Endothelial cell of umbilical vein (primary cell): ENCODE measurements at regions not wholly inside any gene's neighbourhood (a gene's known extent, or its start where the extent isn't known, plus 50 kb on each side); places are given as distances from the start of the nearest gene placed in this dataset.

Source experiments
- BruUV-seq: library from RNA; stranded (reverse); fragments of 400-500 nt; replicated peaks from 2 replicates; lab custom pipeline; 2021; lab: Mats Ljungman, UMichigan
- CTCF ChIA-PET: fragments of 300-600, 350-600 bp; sonication (Branson Sonifier 250); formaldehyde crosslinking; loops from one replicate; lab custom pipeline; 2021; ENCODE audit warnings: antibody characterized with exemption, inconsistent platforms; lab: Charles Lee
- POLR2A ChIA-PET: fragments of 300-600, 350-600 bp; sonication (Branson Sonifier 250); formaldehyde crosslinking; loops from one replicate; lab custom pipeline; 2021; ENCODE audit warnings: antibody characterized with exemption, inconsistent platforms; lab: Charles Lee
- DNase-seq: peaks from one replicate; pipeline ENCODE4 v3.0.0-alpha.2; 2011; ENCODE audit warnings: low read depth, low spot score
- FAIRE-seq: peaks from 2 replicates; lab custom pipeline; 2011; peaks lifted over from hg19 to GRCh38; lab: Jason Lieb, UNC
- H2AFZ ChIP-seq: 2 replicates; pipeline ENCODE4 v1.6.0; 2012; ENCODE audit warnings: low read depth, low read length, control low read depth, inconsistent platforms
- H3K27ac ChIP-seq: 2 replicates; pipeline ENCODE4 v1.5.1; 2011; ENCODE audit warnings: low read depth, mild to moderate bottlenecking, control low read depth, low read length, moderate library complexity; ENCODE audit not compliant: insufficient read depth
- H3K27me3 ChIP-seq, 2 experiments: 2 replicates each; pipeline versions ENCODE4 v1.6.0 to v1.6.1; 2011; ENCODE audit warnings: low read length in 2 of 2, mixed read lengths in 1 of 2; ENCODE audit not compliant: control insufficient read depth in 2 of 2, insufficient read depth in 2 of 2
- H3K36me3 ChIP-seq, 2 experiments: 2 replicates in 1 of 2; 3 replicates in 1 of 2; pipeline ENCODE4 v1.5.1; 2011; ENCODE audit warnings: low read length in 2 of 2, mild to moderate bottlenecking in 1 of 2, moderate library complexity in 1 of 2; ENCODE audit not compliant: control insufficient read depth in 2 of 2, insufficient read depth in 2 of 2; ENCODE audit errors: extremely low read depth in 1 of 2
- H3K4me1 ChIP-seq: 3 replicates; pipeline ENCODE4 v1.5.1; 2011; ENCODE audit warnings: mild to moderate bottlenecking, low read length; ENCODE audit not compliant: control insufficient read depth, insufficient read depth; ENCODE audit errors: extremely low read depth
- H3K4me2 ChIP-seq: 2 replicates; pipeline ENCODE4 v1.6.1; 2011; ENCODE audit warnings: low read length, control low read depth, mixed read lengths; ENCODE audit not compliant: insufficient read depth
- H3K4me3 ChIP-seq, 3 experiments: fragments of 200-600 bp in 1 of 3; sonication (generic), shearing (Covaris generic) in 1 of 3; replicated peaks in 1 of 3; 2 replicates each; pipeline ENCODE4 v1.5.1; 2011 to 2016; ENCODE audit warnings: control low read depth in 3 of 3, low read length in 3 of 3, mild to moderate bottlenecking in 2 of 3, inconsistent platforms in 1 of 3, low read depth in 1 of 3, moderate library complexity in 1 of 3; ENCODE audit not compliant: insufficient read depth in 1 of 3
- H3K79me2 ChIP-seq: 2 replicates; pipeline ENCODE4 v1.6.0; 2012; ENCODE audit warnings: low read length, inconsistent platforms; ENCODE audit not compliant: control insufficient read depth, insufficient read depth
- H3K9ac ChIP-seq: replicated peaks from 2 replicates; pipeline ENCODE3; 2011; ENCODE audit warnings: low read length, control low read depth; ENCODE audit not compliant: insufficient read depth; ENCODE audit errors: extremely low read depth
- H3K9me1 ChIP-seq: replicated peaks from 3 replicates; pipeline ENCODE4 v1.6.0; 2011; ENCODE audit warnings: mild to moderate bottlenecking, low read length; ENCODE audit not compliant: control insufficient read depth, insufficient read depth; ENCODE audit errors: extremely low read depth
- H3K9me3 ChIP-seq: replicated peaks from 2 replicates; pipeline ENCODE4 v1.5.1; 2012; ENCODE audit warnings: low read length, inconsistent platforms; ENCODE audit not compliant: control insufficient read depth, insufficient read depth
- H4K20me1 ChIP-seq: replicated peaks from 2 replicates; pipeline ENCODE3; 2011; ENCODE audit warnings: mild to moderate bottlenecking, low read length; ENCODE audit not compliant: control insufficient read depth, insufficient read depth; ENCODE audit errors: extremely low read depth
- EZH2 ChIP-seq: IDR thresholded peaks from 2 replicates; pipeline ENCODE4 v1.6.1; 2012; ENCODE audit warnings: borderline replicate concordance, low read depth, mild to moderate bottlenecking, moderate library complexity, low read length, inconsistent platforms; ENCODE audit not compliant: severe bottlenecking
- FOS ChIP-seq: IDR thresholded peaks from 2 replicates; pipeline ENCODE4 v1.6.1; 2011; ENCODE audit warnings: mild to moderate bottlenecking, low read length, moderate library complexity, borderline replicate concordance; ENCODE audit not compliant: insufficient read depth
- GATA2 ChIP-seq: IDR thresholded peaks from 2 replicates; pipeline ENCODE4 v1.7.0; 2011; ENCODE audit warnings: low read depth, mild to moderate bottlenecking, moderate library complexity, mixed read lengths, low read length; ENCODE audit not compliant: insufficient read length, insufficient read depth
- JUN ChIP-seq: IDR thresholded peaks from 2 replicates; pipeline ENCODE4 v1.6.1; 2011; ENCODE audit warnings: borderline replicate concordance, low read depth; ENCODE audit not compliant: insufficient read length, insufficient read depth
- MYC ChIP-seq: IDR thresholded peaks from one replicate; pipeline ENCODE4 v1.6.1; 2011; ENCODE audit warnings: mild to moderate bottlenecking, low read depth, low read length
- POLR2A ChIP-seq: IDR thresholded peaks from 2 replicates; pipeline ENCODE4 v1.6.1; 2012; ENCODE audit warnings: low read depth, mild to moderate bottlenecking, control low read depth, low read length
- POLR2AphosphoS5 ChIP-seq: IDR thresholded peaks from 2 replicates; pipeline ENCODE4 v1.6.1; 2012; ENCODE audit warnings: low read depth, mild to moderate bottlenecking, control low read depth, low read length, moderate library complexity; ENCODE audit not compliant: insufficient read depth
- dilution Hi-C: fragments of 300-500 bp; cut with MboI; formaldehyde crosslinking; loops from one replicate; pipeline ENCODE4 v1.15.0; 2019; ENCODE audit warnings: low sequenced_read_pairs; ENCODE audit not compliant: extremely low pct_ligation_motif_present
- intact Hi-C: fragments of 100-400 bp; cut with micrococcal nuclease; formaldehyde crosslinking; loops from one replicate; pipeline ENCODE4 v1.10.0; 2022
- TF ChIP-seq, protein P1 (sequence below), 2 donors: IDR thresholded peaks; 1 replicate in 1 of 2; 2 replicates in 1 of 2; pipeline ENCODE4 v1.5.1; 2011; ENCODE audit warnings: low read length in 2 of 2, mild to moderate bottlenecking in 2 of 2, moderate library complexity in 2 of 2, control low read depth in 1 of 2, inconsistent platforms in 1 of 2, low read depth in 1 of 2; ENCODE audit not compliant: insufficient read depth in 1 of 2; ENCODE audit errors: extremely low read depth in 1 of 2
- TF ChIP-seq, protein P2 (sequence below): IDR thresholded peaks from 2 replicates; pipeline ENCODE4 v1.6.1; 2011; ENCODE audit not compliant: insufficient read depth, insufficient read length

DNA sequence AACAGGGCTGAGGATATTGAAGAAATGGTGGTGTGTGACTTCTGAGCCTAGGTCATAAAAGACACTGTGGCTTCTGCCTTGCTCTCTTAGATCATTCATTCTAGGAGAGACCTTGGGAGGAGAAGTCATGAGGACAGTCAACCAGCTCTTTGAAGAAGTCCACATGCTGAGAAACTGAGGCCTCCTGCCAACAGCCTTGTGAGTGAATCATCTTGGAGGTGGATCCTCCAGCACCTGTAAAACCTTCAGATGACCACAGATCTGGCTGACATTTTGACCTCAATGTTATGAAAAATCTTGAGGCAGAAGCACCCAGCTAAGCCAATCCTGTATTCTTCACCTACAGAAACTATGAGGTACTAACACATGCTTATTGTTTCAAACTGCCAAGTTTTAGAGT is 165.9 kb downstream of the CARTPT start:
- H3K79me2 ChIP-seq: no peaks in the 10 kb centered on the region
- TF ChIP-seq, protein P1, sequence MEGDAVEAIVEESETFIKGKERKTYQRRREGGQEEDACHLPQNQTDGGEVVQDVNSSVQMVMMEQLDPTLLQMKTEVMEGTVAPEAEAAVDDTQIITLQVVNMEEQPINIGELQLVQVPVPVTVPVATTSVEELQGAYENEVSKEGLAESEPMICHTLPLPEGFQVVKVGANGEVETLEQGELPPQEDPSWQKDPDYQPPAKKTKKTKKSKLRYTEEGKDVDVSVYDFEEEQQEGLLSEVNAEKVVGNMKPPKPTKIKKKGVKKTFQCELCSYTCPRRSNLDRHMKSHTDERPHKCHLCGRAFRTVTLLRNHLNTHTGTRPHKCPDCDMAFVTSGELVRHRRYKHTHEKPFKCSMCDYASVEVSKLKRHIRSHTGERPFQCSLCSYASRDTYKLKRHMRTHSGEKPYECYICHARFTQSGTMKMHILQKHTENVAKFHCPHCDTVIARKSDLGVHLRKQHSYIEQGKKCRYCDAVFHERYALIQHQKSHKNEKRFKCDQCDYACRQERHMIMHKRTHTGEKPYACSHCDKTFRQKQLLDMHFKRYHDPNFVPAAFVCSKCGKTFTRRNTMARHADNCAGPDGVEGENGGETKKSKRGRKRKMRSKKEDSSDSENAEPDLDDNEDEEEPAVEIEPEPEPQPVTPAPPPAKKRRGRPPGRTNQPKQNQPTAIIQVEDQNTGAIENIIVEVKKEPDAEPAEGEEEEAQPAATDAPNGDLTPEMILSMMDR (IDR thresholded peaks at IDR 0.05; ENCODE audit: extremely low read depth in 1 of 2, insufficient read depth in 1 of 2, low read depth in 1 of 2, low read length in 2 of 2): no peak
- TF ChIP-seq, protein P2, sequence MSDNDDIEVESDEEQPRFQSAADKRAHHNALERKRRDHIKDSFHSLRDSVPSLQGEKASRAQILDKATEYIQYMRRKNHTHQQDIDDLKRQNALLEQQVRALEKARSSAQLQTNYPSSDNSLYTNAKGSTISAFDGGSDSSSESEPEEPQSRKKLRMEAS: no peak
- TF ChIP-seq POLR2AphosphoS5 (no peak), GATA2 (no peak), POLR2A (no peak), FOS (no peak), EZH2 (no peak), MYC (no peak), JUN (no peak)
- DNase-seq: no peak
- no peak overlapping the region for H3K4me3 ChIP-seq
- H3K4me2 ChIP-seq: no peak overlapping the region
- dilution Hi-C loops (no loop called here), intact Hi-C loops (no loop called here)
- H4K20me1 ChIP-seq: no peaks in the 10 kb centered on the region
- no TSS peak for BruUV-seq
- no peaks in the 10 kb centered on the region for H3K4me1 ChIP-seq
- FAIRE-seq: no peak
- no peak overlapping the region for H2AFZ ChIP-seq
- ChIA-PET POLR2A (no interaction called here), CTCF (no interaction called here)
- no peaks in the 10 kb centered on the region for H3K9me1 ChIP-seq
- H3K9me3 ChIP-seq: no peaks in the 10 kb centered on the region
- no peak overlapping the region for H3K9ac ChIP-seq
- no peaks in the 10 kb centered on the region for H3K36me3 ChIP-seq
- H3K27ac ChIP-seq: no peak overlapping the region
- H3K27me3 ChIP-seq: peaks cover 19 to 29% of the 10 kb centered on the region in 2 experiments
